T-helper 1 cell treated with Interleukin-12 subunit alpha and Interleukin-12 subunit beta and Interleukin-4 antibody, amounts not matched to agents 30 μg/mL and 1 μg/mL, for 36 hours (primary cell): ENCODE measurements at regions not wholly inside any gene's neighbourhood (a gene's known extent, or its start where the extent isn't known, plus 50 kb on each side); places are given as distances from the start of the nearest gene placed in this dataset.

ENCODE experiments used
- H3K27ac Mint-ChIP-seq: one replicate; pipeline ENCODE4 v1.8.0; 2021; ENCODE audit warnings: mild to moderate bottlenecking, mixed read lengths
- H3K27me3 Mint-ChIP-seq: one replicate; pipeline ENCODE4 v1.8.0; 2021; ENCODE audit warnings: low read depth, mixed read lengths
- H3K36me3 Mint-ChIP-seq: one replicate; pipeline ENCODE4 v1.8.0; 2021; ENCODE audit warnings: low read depth, mixed read lengths
- H3K4me1 Mint-ChIP-seq: one replicate; pipeline ENCODE4 v1.8.0; 2021; ENCODE audit warnings: low read depth, mixed read lengths
- H3K4me3 Mint-ChIP-seq: one replicate; pipeline ENCODE4 v1.8.0; 2021; ENCODE audit warnings: mild to moderate bottlenecking, moderate library complexity, mixed read lengths
- H3K9me3 Mint-ChIP-seq: one replicate; pipeline ENCODE4 v1.8.0; 2021; ENCODE audit warnings: mixed read lengths

DNA sequence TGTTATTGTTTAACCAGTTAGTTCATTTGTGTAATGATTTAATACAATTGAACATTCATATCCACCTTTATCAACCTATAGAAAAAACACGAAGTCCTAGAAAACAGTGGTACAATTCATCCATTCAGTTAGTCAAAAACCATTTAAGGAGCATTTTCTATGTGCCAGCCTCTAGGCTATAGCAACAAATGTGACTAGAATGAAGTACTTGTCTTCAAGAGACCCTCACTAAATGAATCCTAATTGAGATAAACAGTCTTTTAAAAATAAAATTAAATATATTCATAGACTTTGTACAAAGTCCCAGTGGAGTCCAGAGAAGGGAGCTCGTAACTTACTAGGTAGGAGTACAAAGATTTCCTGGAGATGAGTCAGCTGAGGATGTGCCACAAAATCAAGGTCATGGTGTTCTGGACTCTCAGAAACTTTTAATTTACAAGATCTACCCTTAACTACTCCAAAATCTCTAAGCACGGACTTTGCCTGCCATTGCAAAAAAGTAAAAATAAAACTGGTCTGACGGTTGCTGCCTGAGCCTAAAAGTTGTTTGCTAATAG lies 430.7 kb upstream of the DCN start:
- H3K9me3 Mint-ChIP-seq, result no peaks in the 10 kb centered on the region
- H3K27me3 Mint-ChIP-seq, result no peaks in the 10 kb centered on the region
- H3K4me1 Mint-ChIP-seq, result peaks cover 4% of the 10 kb centered on the region
- no peaks in the 10 kb centered on the region for H3K36me3 Mint-ChIP-seq
- no peak overlapping the region for H3K27ac Mint-ChIP-seq
- no peak overlapping the region for H3K4me3 Mint-ChIP-seq

DNA sequence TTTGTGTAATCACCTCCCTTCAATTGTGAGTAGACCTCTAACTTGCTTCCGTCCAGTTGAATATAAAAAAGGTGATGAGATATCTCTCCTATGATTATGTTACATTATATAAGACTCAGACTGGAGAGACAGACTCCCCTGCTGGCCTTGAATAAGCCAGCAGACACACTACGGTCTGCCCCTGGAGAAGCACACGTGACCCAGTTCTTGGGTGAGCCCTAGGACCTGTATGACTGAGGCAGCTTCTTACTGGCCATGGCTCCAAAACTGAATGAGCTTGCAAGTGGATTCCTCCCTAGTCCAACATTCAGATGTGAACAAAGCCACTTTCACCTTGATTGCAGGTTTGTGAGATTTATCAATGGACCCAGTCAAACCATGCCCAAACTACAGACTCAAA lies 427.9 kb upstream of the DCN start:
- Mint-ChIP-seq H3K27ac (no peak overlapping the region), H3K4me3 (no peak overlapping the region), H3K9me3 (no peaks in the 10 kb centered on the region), H3K4me1 (no peaks in the 10 kb centered on the region), H3K36me3 (no peaks in the 10 kb centered on the region), H3K27me3 (no peaks in the 10 kb centered on the region)

DNA sequence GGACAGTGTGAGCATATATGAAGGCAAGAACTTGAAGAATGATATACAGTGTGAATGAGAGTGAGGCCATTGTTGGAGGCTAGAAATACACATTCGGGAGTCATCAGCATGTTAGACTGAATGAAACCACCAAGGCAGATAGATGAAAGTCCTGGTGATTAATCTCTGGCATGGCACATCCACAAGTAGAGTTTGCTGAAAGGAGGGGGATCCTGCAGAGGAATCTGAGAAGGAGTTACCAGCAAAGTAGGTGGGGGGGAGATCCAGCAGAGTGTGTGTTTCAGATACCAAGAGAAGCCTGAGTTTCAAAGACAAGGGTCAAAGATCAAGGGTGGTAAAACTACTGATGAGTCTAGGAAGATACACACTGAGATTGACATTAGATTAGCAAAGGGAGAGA lies 426.7 kb upstream of the DCN start:
- no peaks in the 10 kb centered on the region for H3K9me3 Mint-ChIP-seq
- no peaks in the 10 kb centered on the region for H3K36me3 Mint-ChIP-seq
- H3K27ac Mint-ChIP-seq, result no peak overlapping the region
- no peaks in the 10 kb centered on the region for H3K27me3 Mint-ChIP-seq
- H3K4me1 Mint-ChIP-seq, result no peaks in the 10 kb centered on the region
- H3K4me3 Mint-ChIP-seq, result no peak overlapping the region

DNA sequence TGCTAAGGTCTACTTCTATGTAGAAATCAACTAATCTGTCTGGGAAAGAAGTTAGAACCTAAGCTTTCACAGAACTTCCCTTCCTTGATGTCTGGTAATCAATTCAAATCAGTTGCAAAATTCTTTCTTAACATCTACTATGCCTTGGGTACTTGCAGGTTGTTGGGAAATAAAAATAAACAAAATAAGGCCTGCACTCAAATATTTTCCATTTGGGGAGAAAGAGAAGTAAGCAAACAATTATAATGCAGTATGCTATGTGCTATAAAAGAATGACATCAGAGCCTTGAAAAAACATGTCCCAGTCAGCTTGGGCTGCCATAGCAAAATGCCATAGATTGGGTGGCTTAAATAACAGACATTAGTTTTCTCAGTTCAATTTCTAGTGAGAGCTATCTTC lies 425.9 kb upstream of the DCN start:
- H3K27ac Mint-ChIP-seq, result no peak overlapping the region
- no peaks in the 10 kb centered on the region for H3K9me3 Mint-ChIP-seq
- H3K27me3 Mint-ChIP-seq, result no peaks in the 10 kb centered on the region
- no peak overlapping the region for H3K4me3 Mint-ChIP-seq
- no peaks in the 10 kb centered on the region for H3K4me1 Mint-ChIP-seq
- no peaks in the 10 kb centered on the region for H3K36me3 Mint-ChIP-seq

DNA sequence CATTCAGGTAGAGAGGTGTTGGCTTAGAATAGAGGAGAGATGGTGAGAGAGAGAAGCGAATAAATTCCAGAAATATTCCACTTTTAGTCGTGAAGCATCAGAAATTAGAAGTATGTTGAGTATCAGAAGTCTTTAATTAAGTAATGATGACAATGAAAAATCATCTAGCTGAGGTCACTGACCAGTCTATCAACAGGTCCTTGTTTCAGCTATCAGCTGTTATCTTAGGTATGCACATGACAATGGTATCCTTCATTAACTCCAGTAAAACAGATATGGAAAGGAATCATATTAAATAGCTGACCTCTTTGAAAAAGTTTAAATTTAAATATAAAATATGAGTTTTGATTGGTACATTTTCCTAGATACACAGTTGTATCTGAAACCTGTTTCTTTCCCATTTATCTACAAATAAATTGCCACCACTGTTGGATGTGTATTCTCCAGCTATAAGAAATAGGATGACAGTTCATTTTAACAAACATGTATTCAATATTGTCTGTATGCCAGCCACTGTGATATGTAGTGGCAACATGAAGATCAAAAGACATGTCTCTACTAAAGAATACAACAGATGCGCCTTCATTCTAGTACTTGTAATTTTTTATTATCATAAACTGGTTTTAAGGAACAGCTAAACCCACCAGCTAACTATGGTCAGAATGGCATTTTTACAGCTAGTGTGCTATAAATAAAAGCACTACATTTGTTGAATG lies 424.2 kb upstream of the DCN start:
- Mint-ChIP-seq H3K9me3 (no peaks in the 10 kb centered on the region), H3K4me3 (no peak overlapping the region), H3K27ac (no peak overlapping the region), H3K27me3 (no peaks in the 10 kb centered on the region), H3K4me1 (no peaks in the 10 kb centered on the region), H3K36me3 (no peaks in the 10 kb centered on the region)

DNA sequence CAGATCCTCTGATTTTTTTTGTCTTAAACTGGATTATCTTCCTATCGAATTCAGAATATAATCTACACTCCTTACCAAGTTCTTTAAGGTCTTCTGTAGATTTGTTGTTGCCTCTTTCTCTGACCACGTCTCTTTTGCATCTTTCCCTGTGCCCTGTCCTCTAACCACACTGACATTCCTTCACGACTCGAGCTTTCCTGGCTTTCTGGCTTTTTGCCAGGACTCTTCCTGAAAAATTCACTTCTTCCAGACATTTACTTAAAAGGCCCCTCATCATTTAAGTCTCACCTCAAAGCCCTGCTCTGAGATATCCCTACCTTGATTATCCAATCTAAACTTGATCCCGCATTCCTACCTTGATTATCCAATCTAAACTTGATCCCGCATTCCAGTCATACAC lies 422.3 kb upstream of the DCN start:
- no peak overlapping the region for H3K27ac Mint-ChIP-seq

DNA sequence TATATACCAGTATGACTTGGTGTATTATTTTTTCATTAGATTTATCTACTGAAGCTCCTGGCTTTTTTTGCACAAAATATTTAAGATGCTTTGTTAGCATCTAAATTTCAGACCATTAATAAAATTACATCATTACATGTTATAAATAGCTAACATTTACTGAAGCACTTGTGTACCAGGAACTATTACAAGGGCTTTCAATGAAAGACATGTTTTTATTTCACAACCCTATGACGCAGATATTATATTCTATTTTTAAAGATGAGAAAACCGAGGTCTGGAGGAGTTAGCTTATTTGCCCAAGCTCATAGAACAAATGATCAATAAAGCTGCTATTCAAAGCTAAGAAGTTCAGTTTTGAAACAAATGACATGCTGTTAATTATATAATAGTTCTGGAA lies 420.4 kb upstream of the DCN start:
- Mint-ChIP-seq H3K9me3 (peaks cover 4% of the 10 kb centered on the region), H3K4me1 (no peaks in the 10 kb centered on the region), H3K36me3 (no peaks in the 10 kb centered on the region), H3K27me3 (no peaks in the 10 kb centered on the region), H3K27ac (no peak overlapping the region), H3K4me3 (no peak overlapping the region)

More for the DNA sequence above, 422.3 kb upstream of the DCN start:
- Mint-ChIP-seq H3K27me3 (no peaks in the 10 kb centered on the region), H3K4me1 (no peaks in the 10 kb centered on the region), H3K36me3 (no peaks in the 10 kb centered on the region), H3K4me3 (no peak overlapping the region), H3K9me3 (peaks cover 4% of the 10 kb centered on the region)

DNA sequence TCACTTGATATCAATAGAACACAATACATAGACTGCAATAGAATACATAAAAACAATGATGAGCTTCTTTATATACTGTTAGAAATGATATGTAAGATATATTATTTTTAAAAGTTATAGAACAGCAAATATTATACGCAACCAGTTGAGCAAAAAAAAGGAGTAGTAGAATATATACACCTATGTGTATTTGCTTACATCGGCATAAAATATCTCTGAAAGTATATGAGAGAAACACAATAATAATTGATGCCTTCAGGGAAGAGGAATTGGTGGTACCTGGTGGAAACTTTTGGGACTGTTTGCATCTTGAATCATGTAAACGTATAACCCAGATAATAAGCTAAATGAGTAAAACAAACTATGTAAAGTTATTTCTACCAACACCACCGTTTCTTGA lies 418.4 kb upstream of the DCN start:
- Mint-ChIP-seq H3K36me3 (no peaks in the 10 kb centered on the region), H3K27ac (no peak overlapping the region), H3K4me1 (no peaks in the 10 kb centered on the region), H3K4me3 (no peak overlapping the region), H3K27me3 (no peaks in the 10 kb centered on the region), H3K9me3 (peaks cover 4% of the 10 kb centered on the region)

DNA sequence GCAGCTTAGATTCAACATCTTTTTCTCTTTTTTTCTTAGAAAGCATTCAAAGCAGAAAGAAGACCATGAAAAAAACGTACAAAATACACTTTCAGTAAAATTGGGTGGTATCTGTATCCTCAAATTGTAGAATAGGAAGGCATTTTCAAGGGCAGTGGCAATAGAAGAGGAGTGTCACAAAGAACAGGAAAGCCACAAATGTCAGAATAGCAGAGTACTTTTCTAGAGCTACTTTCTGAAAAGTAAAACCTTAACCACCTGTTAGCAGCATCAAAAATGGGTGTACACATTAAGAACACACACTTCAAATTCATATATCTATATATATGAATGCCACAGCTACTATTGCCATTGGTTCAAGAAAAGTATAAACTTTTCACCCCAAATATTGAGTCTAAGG lies 412.1 kb upstream of the DCN start:
- H3K36me3 Mint-ChIP-seq, result no peaks in the 10 kb centered on the region
- H3K27me3 Mint-ChIP-seq, result no peaks in the 10 kb centered on the region
- H3K9me3 Mint-ChIP-seq, result no peaks in the 10 kb centered on the region
- no peak overlapping the region for H3K4me3 Mint-ChIP-seq
- H3K4me1 Mint-ChIP-seq, result no peaks in the 10 kb centered on the region
- H3K27ac Mint-ChIP-seq, result no peak overlapping the region

DNA sequence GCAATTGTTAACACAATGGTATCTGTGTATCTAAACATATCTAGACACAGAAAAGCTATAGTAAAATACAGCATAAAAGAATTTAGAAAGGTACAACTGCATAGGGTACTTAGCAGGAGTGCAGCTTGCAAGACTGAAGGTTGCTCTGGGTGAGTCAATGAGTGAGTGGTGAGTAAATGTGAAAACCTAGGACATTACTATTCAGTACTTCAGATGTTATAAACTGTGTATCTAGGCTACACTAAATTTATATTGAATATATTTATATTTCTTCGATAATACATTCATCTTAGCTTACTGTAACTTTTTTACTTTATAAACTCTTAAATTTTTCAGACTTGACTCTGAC lies 409.0 kb upstream of the DCN start:
- no peak overlapping the region for H3K27ac Mint-ChIP-seq
- no peaks in the 10 kb centered on the region for H3K27me3 Mint-ChIP-seq
- H3K4me1 Mint-ChIP-seq, result peaks cover 2% of the 10 kb centered on the region
- H3K36me3 Mint-ChIP-seq, result no peaks in the 10 kb centered on the region
- H3K4me3 Mint-ChIP-seq, result no peak overlapping the region
- no peaks in the 10 kb centered on the region for H3K9me3 Mint-ChIP-seq

DNA sequence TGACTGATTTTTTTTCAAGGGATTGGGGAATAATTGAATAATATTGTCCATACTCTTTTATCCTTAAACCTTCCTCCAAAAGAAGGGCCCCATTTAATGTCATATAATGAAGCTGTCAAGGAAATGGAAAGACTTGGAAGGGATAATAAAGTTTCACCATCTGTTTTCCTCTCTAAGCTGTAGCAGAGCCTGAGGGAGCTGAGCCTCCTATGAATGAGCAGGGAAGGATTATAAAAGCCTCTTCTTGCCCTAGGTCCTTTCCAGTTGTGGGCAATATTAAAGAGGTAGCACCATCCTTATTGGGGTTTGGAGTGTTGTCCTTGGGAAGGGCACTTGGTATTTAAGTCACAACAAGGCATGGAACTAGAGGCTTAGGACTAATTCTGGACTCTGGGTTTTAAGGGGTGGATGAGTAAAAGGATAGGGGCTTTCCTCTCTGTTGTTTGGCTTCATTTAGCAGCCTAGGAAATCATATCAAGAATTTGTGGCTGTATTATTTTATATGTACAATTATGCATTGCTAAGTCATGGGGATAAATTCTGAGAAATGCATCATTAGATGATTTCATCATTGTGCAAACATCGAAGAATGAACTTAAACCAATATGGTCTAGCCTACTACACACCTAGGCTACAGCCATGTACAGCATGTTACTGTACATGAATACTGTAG lies 408.5 kb upstream of the DCN start:
- Mint-ChIP-seq H3K27me3 (no peaks in the 10 kb centered on the region), H3K4me1 (peaks cover 2% of the 10 kb centered on the region), H3K27ac (no peak overlapping the region), H3K4me3 (no peak overlapping the region), H3K36me3 (no peaks in the 10 kb centered on the region), H3K9me3 (no peaks in the 10 kb centered on the region)

DNA sequence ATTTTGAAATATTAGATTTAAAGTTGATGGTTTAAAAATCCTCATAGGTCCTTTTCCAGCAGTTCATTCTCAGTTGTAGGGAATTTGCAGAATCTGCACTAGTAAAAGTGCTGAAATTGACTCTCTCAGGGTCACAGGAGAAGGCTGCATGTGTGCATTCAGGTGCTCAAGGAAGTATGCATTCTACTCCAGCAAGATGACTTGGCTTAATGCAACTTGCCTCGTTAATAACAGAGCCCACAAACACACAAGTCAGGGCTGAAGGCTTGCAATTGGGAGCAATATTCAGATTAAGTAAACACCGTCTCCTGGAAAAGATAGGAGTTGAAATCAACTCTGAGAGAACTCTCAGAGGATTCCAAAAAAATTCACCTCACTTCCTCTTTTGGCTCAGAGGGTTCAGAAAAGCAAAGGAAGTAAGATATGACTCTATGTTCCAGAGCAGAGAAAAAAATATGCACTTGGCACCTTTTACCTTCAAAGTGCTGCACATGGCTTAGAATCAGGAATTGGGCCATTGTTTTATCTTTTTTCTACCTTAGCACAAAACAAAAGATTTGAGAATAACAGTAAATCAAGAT lies 406.3 kb upstream of the DCN start:
- Mint-ChIP-seq H3K4me1 (peaks cover 2% of the 10 kb centered on the region), H3K36me3 (no peaks in the 10 kb centered on the region), H3K9me3 (no peaks in the 10 kb centered on the region), H3K27ac (no peak overlapping the region), H3K27me3 (no peaks in the 10 kb centered on the region), H3K4me3 (no peak overlapping the region)

DNA sequence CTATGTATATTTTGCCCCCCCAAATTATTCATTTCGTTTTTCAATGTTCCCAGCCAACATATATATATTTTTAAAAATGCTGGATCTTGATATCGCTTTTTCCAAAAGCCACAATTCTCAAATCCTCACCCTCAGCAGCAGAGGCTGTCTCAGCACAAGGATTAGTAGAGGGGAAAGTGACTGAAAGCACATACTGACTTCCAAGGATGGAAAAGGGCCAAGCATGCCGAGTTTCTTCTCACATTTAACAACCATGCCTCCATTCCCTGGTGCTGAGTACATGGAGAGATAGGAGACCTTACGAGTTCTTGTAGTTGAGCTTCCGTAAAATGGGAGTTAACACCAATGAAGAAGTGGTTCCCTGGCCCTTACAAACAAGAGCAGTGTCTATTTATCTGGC lies 403.4 kb upstream of the DCN start:
- Mint-ChIP-seq H3K4me3 (no peak overlapping the region), H3K9me3 (no peaks in the 10 kb centered on the region), H3K36me3 (no peaks in the 10 kb centered on the region), H3K27me3 (no peaks in the 10 kb centered on the region), H3K27ac (no peak overlapping the region), H3K4me1 (peaks cover 2% of the 10 kb centered on the region)

DNA sequence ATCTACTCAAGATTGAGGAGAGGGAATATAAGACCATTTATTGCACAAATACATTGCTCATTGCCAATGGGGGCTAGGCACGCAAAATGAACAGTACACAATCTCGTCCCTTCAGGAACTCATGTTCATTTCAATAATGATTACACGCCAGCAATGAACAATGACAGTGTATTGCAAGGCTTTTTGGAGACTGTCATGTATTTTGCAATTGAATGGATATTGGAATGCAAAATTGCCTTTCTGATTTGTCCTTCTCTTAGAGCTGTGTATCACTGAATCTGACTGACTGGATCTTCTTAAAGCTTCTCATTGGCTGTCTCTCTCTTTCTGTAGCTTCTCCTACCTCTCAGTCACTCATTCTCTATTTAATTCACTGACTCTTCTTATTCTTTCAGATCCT lies 400.2 kb upstream of the DCN start:
- no peak overlapping the region for H3K27ac Mint-ChIP-seq
- H3K4me1 Mint-ChIP-seq, result peaks cover 3% of the 10 kb centered on the region
- no peaks in the 10 kb centered on the region for H3K9me3 Mint-ChIP-seq
- H3K4me3 Mint-ChIP-seq, result no peak overlapping the region
- H3K36me3 Mint-ChIP-seq, result no peaks in the 10 kb centered on the region
- no peaks in the 10 kb centered on the region for H3K27me3 Mint-ChIP-seq
